HG03442 (cell line): ENCODE measurements at regions not wholly inside any gene's neighbourhood (a gene's known extent, or its start where the extent isn't known, plus 50 kb on each side); places are given as distances from the start of the nearest gene placed in this dataset.

Experiments
- ATAC-seq: cut with Tn5 transposase; IDR thresholded peaks from one replicate; pipeline ENCODE4 v1.9.1; 2021; ENCODE audit warnings: mild to moderate bottlenecking, moderate library complexity; ENCODE audit not compliant: unreplicated experiment

DNA sequence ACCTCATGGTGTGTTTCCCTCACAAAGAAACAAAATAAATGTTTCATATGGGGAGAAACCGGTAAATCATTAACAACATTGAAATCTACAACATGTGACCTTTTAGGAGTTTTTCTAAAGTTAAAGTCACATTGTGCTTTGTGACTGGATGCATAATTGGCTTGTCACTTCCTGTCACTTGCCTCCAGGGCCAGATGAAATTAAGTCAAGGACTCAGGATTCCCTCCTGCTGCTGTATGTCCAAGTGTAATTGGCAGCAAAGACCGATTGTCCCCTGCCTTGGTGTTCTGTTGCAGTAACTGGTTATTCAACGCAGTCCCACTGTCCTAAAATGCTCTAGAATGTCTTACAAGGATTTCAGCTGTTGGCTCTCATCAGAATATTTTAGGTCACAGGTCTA is 448.2 kb downstream of the LIG4 start:
- ATAC-seq = no peak

DNA sequence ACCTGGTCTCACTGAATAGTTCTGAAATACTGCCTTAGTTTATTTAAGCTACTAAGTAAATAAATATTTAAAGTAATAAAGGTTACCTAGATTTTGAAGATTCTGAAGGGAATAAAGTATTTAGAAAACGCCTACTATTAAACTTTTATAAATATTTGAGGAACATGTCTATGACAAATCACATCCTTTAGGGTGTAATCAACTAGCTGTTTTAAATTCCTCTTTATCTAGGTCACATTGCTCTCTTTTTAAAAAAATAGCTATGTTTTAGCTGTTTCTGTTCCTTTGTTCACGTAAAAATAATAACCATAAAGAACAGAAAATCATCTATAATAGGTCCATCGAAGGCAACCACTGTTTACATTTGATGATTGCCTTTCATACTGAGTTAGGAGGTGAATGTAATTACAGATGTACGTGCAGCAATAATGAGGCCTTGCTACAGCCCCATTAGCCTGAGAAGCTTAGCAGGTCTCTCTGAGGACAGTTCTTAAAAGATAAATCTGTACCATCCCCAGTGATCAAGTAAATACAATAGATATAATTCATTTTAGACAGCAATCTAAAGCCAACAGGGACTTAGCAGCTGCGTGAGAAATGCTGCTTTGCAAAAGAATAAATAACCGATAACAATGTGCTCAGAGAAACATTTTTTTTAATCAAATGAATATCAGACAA is 449.5 kb downstream of the LIG4 start:
- ATAC-seq = no peak

DNA sequence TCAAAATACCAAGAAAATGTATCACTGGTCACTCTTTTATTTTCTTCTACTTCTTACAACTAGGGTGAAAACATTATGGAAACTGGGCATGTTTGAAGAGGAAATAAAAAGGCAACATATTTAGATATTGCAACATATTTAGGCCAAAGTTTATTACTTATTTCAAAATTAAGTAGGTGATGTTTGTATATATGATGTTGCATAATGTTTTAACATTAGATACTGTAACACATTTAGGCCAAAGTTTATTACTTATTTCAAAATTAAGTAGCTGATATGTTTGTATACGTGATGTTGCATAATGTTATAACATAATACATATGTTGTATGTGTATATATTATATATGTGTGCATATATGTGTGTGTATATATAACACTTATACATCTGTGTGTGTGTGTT is 451.3 kb downstream of the LIG4 start:
- ATAC-seq = no peak

DNA sequence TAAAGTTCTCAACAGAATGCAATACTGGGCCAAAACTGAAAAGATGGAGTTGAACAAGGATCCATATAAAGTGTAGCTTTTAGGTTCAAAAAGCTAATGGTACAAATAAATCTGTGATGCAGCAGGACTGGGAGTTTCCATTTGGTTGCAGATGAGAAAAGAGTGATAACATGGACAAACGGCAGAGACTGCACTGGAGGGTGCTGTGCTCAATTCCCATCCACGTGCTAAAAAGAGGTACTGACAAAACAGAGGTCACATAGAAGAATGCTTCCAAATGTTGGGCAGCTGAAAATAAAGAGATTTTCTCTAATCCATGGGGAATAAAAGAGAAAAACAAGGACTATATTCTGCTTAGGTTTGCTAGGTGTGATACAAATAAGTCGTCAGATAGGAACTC is 461.6 kb downstream of the LIG4 start:
- ATAC-seq = no peak

DNA sequence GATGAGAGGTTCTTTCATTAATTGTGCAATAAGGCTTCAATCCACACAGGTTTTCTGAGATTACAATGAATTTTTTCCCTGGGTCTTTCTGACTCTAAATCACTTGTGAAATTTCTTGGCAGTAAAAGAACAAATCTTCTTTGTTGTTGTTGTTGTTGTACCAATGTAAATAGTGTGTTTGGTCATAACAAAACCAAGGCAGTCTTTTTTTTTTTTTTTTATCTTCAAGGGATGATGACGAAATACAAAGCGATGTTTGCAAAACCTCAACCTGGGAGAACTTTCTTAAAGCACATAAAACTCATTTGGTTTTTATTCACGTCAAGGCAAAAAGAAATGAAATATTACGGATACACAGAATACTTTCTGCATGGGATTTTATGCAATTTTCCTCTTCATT is 462.0 kb downstream of the LIG4 start:
- ATAC-seq = no peak

DNA sequence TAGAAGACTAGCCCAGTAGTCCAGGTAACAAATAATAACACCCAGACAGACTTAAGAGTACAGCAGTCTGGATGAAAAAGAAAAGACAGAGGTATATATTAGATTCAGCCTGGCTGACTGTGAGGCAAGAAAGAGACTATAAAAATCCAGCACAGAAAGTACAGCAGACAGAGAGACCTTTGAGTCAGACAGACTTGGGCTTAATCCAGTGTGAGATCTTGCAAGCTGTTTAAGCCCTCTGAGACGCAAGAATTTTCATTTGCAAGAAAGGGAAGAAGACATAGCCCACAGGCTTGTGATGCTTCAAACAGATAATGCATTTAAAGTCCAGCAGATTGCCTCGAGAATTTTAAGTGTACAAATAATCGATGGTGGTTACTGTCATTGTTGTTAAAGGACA is 471.4 kb downstream of the LIG4 start:
- ATAC-seq = no peak

DNA sequence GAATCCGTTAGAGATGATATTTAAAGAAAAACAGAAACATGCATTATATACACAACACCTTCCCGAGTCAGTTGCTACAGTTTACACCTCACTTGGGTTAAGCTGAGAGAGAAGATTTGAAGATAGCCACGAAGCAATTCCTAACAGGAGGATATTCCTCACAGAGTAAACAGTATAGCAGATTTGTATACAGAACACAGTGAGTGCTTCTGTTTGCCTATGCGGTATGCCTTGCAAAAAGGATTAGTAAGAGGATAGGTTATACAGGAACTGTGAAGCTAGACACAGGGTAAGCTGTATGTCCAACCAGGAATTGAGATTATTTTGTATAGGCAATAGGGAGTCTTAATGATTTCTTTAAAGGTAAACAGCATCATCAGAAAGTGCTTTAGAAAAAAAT is 471.8 kb downstream of the LIG4 start:
- no peak for ATAC-seq

DNA sequence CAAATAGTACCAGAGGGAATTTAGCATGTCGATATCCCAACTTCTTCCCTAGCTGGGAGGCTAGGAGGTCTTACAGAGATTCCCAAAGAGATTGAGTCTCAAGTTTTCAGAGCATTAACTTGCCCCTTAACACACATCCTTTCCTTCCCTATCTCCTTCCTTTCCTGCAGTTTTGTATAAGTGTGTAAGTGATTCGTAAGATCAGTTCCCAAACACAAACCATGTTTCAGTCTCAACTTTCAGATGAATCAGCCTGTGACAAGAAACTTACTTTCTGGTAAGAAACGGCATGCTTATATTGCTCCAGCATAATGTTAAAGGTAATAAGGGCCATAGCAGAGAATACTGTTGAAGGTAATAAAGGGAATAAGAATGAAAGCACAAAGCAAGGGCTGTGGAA is 472.2 kb downstream of the LIG4 start:
- no peak for ATAC-seq

DNA sequence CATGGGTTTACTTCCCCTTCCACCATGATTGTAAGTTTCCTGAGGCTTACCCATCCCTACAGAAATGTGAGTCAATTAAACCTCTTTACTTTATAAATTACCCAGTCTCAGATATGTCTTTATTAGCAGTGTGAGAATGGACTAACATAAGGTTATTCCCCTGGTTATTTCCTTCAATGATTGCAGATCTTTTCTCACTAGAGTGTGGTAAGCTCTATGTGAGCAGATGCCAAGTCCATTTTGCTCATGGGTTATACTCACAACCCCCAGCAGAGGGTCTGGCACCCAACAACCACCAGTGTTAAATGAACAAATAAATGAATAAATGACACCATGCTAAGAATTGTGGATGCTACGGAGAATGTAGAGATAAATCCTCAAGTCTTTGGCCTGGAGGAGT is 472.8 kb downstream of the LIG4 start:
- ATAC-seq = no peak

DNA sequence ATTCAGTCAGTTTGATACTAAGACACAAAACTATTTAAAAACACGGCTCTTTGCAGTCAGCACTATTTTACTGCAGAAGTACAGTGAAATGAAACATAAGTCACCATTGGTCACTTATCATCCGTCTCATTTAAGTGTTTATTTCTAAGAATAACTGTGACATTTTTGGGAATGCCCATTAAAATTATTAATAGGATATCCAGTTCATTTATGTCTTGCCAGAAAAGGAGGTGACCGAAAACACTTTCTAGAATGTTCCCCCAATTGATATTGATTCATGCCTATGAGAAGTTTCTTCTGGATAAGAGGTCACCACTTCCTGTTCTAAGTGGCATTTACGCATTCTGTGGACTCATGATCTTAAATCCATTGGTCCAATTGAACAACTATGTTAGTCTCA is 477.3 kb downstream of the LIG4 start:
- ATAC-seq = no peak

DNA sequence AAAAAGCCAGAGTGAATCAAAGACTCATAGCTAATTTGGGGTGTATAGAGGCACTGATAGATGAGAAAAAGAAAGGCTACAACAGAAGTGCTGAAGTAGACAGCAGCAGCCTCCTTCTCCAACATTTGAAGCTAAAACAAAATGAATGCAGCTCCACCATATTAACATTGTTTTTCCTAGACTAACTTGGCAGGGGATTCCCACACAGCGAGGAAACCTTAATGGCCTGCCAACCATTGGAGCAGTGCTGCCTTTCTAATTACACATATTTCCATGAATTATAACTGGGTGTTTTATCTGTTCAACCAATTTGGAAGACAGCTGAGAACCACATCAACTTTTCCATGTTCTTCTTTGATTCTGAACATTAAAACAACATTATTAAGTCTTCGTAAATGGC is 478.6 kb downstream of the LIG4 start:
- ATAC-seq = no peak

DNA sequence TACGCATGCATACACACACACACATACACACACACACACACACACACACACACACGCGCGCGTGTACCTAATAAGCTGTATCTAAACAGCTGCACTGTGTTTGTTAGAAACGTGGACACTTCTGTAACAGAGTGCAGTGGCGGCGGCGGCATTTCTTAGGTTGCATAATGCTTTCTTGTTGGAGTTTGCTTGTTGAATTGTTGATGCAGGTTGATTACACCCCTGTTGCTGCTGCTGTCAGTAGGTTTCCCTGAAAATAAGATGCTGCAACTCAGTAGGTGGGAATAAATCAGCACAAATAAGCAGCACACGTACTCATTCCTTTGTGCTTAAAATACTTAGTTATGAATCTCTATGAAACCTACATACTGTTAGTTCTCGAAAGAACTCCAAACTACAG is 479.2 kb downstream of the LIG4 start:
- ATAC-seq = no peak

DNA sequence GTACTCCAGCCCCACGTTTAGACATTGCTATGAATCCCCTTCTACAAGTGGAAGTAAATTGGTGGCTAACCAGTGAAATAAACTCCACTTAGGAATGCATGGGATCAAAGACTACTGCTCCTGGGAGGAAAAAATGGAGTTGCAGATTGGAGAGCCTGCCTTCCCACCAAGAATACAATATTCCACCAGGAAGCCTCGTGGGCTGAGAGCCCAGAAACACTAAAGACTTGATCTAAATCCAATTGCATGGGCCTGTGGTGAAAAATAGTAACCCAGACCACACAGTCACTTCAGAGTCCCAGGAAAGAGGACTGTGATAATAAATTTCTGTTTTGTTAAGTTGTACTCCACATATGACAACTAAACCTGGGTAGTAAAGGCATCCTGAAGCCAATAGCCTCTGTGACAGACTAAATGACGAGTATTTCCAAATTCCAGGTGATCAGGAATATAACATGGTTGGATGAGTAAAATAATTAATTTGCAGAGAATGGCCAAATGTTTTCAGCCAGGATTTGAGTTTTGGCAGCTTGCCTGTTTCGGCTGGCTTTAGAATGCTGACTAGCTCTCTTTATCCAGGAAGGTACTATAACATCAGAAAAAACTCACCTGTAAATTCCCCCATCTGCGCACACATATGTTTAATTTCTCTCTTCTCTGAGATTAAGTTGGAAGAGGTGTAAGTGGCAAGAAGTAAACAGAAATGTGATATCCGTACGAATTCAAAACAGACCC is 480.3 kb downstream of the LIG4 start:
- no peak for ATAC-seq

DNA sequence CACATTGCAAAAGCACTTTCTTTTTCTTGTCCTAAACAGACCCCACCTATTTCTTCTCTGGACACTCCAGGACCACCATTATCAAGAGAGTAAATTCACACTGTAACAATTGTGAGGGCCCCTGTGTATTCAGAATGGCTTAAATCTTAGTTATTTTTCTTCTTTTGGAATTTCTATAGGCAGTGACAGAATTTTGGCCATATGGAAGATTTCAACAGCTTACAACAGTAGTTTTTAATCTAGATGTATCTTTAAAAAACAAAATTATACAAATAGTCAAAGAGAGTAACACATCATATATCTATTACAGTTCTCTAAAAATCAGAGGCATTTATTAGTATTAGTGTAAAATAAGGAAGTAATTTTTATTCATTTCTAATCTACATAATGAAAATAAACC is 482.1 kb downstream of the LIG4 start:
- ATAC-seq = no peak

DNA sequence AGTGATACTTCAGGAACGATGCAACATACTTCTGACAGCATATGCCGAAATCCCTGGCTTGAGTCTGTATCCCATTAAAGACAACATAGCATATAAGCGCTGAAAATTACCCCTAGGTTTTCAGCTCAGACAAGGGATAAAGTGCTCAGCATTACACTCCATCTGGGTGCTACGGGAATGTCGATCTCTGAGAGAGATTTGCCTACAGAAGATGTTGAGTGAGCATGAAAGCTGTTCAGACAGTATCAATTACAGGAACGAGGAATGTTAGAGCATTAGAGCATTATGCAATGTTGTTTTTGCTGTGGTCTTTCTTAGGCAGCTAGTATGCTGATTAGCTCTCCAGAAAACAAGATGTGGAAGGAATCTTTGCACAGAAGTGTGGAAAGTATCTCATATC is 484.5 kb downstream of the LIG4 start:
- ATAC-seq = no peak

DNA sequence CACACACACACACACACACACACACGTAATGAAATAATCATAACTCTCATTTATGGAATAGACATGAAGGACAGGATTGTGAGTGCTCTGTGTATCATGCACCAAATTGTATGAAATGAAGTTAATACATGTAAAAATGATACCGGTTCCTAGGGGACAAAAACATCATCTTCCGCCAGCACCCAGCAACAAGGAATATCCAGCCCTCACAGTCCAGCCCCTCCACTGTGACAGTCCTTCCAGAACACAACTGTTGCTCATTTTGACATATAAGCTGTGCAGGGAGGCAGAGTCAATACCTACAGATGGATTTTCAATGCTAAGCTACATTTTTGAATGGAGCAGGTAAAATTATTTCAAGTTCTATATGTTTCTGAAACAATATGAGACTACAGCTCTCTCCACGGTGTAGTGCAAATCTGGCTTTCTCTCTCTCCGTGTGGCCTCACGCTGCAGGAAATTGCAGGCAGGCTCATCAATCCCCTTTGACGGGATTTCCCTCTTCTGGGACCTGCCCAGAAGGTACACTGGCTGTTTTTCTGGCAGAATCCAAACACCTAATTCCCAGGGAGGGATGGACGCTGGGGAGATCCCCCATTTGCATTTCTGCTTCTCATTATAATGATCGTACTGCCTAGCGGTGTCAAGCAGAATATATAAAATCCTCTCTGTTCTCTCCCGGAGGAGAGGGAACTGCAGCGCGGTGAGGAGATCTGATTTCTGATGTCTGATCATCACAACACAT is 494.0 kb downstream of the LIG4 start:
- ATAC-seq = no peak

DNA sequence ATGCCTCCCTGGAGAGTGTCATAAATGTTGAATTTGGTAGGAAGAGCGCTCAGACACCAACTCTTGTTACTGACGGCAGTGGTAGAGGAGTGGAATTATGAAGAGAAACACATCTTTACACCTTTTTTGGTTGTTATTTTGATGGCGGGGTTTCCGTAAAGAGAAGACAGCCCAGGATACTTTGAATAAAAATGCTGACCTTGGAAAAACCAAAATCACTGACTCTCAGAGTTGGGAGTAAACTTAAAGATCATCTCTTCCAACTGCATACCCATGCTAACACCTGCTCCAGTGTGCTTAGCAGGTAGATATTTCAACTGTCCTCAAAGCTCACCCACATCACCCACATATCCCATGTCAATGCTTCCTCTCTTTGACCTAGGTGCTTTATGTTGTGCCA is 498.6 kb downstream of the LIG4 start:
- ATAC-seq = no peak

DNA sequence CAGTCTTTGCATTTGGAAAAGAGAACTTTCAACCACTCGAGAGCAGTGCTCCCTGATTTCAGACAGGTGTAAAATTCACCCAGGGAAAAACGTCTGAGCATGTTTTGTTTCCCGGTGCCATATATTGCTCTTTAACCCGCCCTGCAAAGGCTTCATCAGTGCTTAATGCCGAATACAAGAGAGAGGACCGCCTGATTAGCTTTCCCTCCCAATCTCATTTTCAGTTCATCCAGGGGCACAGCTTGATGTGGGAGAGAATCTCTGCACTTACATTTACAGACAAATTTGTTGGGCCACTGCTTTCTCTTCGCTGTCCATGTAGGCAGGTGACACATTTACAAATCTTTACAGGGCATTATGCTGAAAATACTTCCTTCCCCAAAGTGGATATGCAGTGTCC is 499.1 kb downstream of the LIG4 start:
- no peak for ATAC-seq

DNA sequence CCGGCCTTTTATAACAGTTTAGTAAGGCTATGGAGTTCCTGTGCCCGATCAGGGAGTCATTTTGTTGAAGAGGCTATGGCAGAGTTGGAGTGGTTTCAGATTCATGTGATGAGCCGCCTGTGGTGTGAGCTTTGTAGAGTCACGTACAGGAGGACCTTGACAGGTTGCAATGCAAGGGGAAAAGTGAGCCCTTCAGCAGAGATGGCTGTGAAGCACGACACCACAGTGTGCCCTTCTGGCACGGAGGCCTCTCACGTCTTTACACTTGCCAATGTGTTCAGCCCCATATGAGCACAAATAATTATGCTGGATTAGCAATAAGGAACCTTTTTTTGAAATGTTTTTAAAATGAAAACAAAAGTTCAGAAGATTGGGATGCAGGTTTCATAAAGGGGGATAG is 499.8 kb downstream of the LIG4 start:
- ATAC-seq = no peak

DNA sequence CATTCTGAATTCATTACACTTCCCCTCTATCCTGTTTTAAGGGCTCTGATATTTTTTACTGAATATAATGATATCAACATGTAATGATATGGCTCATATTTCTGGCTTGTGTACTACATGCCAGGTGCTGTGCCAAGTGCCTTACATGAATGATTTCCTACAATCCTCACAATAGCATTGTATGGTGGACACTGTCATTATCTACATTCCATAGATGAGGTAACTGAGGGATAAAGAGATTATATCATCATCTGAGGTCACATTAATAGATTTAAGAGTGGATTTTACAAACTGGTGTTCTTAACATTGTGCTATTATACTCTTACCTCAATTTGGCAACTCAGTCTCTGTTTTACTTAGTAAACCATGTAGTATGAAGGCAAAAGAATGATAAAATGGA is 502.0 kb downstream of the LIG4 start:
- no peak for ATAC-seq

DNA sequence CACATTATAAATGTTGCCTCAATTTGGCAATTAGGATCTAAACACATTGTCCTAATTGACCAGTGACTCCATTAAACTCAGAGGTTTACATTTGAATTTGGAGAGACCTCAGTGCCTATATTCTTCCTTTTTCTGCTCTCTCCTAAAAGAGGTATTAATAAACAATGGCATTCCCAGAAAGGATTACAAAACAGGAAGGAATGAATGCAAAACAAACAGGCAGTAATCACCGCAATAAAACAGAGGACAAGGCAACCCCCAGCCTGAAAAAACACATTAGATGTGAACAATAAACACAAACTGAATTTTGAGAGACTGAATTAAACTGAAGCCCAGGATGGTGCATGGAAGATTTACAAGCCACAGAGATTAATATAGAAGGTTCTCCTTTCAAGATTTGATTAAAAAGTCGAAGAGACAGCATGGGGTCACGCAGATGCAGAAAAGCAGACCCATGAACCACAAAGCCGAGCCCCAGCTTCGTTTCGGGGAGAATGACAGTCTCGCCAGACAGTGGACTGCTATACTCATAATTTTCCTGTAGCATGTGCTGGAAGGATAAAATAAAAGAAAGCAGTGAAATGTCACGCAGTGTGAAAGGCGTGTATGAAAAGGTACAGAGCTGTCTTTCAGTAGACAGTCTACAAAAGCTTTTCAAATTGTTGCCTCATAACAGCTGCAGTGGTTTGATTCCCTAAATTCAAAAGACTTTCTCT is 503.0 kb downstream of the LIG4 start:
- no peak for ATAC-seq

DNA sequence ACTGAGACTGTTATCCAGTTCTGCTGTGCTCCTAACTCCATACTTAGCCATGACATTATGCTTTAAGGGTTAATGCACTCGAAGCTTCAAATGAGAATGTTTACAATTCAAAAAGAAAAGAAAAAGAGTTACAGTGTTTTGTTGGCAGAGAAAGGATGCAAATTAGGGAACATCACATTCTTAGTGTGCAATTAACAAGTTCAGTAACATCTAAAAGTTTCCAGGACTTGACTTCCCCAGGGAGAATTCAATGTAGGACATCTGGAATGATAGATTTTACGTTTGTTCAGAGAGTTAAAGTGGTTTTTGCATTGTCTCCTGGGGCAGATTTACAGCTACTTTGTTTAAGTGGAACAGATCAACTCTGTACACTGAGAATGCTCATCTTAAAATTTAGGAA is 525.2 kb downstream of the LIG4 start:
- no peak for ATAC-seq
